ENCODE measurements at regions not wholly inside any gene's neighbourhood (a gene's known extent, or its start where the extent isn't known, plus 50 kb on each side); places are given as distances from the start of the nearest gene placed in this dataset.

DNA sequence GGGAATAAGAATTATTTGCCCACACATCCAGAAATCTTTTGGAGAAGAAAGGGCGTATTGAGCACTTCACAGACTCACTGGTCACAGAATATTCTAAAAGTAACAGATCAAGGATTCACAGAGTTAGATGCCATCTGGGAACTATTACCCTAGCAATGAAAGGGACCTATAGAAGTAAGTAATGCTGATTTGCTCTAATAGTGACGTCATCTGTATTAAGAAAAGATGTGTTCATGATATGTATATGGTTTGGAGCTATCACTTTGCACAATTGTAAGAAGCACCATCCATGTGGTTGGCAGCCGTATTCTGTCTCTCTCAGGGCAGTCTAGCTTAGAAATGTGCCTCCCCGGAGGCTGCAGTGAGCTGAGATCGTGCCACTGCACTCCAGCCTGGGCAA is 52.8 kb upstream of the SV2C start:
- ATAC-seq: no peak
- intact Hi-C loops (cut with micrococcal nuclease): no loop called here

DNA sequence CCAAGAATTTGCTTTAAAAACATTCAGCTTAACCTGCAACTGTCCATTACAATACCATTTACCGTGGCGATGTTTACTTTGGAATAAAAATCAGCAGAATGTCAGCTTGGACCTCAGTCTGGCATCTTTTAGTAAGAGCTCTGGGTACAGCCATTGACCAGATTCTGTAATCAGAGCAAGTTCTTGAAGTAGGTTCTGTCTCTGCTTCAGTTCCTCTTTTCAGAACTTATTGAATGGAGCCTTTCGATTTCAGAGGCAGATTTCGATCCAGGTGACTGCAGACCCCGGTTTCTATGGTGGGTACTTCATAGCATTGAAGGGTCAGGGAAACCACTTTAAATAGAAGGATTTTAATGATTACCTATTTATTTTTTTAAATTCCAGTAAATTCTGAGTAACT is 53.4 kb upstream of the SV2C start:
- no peak for ATAC-seq
- intact Hi-C loops (cut with micrococcal nuclease): no loop called here
- no peak for DNase-seq

More for the DNA sequence above, 52.8 kb upstream of the SV2C start:
- DNase-seq: no peak

DNA sequence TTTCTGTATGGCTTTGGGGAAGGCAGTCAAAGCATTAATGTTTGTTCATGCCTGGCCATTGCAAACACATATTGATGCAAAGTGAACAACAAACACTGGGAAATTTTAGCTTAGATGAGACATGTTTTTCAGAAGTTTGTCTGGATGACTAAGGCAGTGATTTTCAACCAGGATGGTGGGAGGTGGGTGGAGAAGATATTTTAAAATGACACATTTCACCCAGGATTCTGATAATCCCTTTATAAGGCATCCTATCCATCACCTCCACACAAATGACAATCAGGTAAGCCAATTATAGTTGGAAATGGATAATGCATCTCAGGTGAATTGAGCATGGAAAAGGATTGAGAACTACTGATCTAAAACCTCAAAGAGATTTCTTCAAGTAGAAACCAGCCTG is 57.4 kb upstream of the SV2C start:
- ATAC-seq: no peak
- no peak for DNase-seq
- intact Hi-C loops (cut with micrococcal nuclease): no loop called here

DNA sequence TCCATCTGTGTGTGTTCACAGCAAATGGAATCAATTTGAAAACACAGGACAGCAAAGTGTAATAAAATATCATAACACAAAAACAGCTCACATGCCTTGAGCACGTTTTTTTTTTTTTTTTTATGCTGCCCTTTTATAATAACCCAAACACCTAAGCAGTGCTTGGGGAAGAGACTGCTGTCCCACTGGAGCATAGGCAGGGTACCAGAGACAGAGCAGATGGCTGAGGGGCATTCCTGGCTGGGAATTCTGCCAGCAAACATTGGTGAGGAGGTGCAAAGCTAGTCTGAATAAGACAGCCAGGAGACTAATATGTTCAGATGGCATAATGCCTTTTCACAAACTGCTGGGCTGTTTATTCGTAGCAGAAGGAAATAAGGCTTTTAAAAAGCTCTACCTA is 58.1 kb upstream of the SV2C start:
- intact Hi-C loops (cut with micrococcal nuclease): no loop called here
- DNase-seq (no peak), ATAC-seq (no peak)

DNA sequence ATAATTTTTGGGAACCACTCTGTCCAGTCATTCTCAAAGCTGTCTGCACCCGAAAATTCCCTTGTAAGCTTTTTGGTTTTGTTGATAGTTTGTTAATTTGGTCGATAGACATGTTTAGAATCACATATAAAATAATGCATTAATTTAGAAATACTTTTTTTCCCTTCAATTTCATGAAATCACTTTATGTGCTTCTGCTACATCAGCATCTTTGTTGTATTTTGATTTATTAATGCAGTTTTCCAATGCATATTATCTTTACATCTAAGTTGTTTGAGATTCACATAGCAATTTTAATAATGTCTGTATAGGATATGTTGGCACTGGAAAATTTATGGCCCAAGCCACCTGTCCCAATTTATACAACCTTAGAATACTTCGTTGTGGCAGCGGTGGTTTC is 60.6 kb upstream of the SV2C start:
- ATAC-seq (no peak), DNase-seq (no peak)
- intact Hi-C loops (cut with micrococcal nuclease): no loop called here

DNA sequence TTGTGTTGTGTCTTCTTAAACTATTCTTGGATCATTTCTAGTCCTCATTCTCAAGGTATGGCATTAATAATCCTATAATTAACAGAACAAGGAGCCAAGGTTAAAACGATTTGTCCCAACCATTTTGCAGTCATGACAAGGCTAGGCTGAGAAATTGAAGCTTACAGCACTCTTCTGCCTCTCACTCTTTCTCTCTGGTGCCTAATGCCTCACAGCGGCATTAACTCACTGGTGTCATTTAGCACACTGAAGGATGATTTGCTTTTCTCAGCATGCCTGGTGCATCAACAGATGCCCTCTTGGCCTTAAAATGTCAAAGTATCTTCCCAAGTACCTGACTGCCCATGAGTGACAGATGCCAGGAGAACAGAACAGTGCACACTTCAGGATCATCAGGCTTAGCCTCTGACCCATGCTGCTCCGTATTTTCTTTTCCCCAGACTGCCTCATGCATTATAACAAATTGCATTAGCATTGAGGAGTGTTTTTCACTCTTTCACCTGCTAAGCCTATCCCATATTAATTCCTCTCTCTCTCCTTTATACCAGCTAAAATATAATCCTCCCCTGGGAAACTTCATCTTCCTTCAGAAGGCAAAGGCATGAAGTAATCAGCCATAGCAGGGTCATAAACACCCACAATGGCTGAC is 61.1 kb upstream of the SV2C start:
- no peak for DNase-seq
- ATAC-seq: no peak
- intact Hi-C loops (cut with micrococcal nuclease): no loop called here

DNA sequence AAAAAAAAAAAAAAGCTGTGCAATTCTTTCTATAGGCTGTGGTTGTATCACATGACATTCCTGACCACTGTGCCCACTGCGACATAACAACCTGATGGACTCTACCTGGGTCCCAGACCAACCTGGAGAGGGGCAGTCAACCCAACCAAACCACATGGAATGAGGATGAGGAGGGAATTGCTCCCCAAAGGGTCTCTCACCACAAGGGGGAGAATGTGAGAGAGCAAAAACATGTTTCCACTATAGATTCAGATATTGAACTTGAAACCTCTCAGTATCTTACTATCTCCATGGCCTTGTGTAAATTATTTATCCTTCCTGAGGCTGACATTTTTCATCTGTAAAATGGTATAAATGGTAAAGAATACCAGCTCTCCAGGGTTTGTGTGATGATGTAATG is 66.9 kb upstream of the SV2C start:
- ATAC-seq (no peak), DNase-seq (no peak)
- intact Hi-C loops (cut with micrococcal nuclease): no loop called here

DNA sequence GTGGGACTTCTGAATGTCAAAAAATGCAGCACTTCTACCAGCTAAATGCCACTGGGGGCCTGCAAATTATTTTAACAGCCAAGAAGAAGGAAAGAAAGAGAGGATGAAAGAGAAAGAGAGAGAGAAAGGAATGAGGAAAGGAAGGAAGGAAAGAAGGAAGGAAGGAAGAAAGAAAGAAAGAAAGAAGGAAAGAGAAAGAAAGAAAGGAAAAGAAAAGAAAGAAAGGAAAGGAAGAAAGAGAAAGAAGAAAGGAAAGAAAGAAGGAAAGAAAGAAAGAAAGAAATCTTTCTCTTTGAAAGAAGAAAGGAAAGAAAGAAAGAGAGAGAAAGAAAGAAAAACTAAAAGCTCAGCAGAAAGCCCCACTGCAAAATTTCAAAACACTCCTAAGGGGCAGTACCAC is 69.2 kb upstream of the SV2C start:
- DNase-seq (no peak), ATAC-seq (no peak)
- intact Hi-C loops (cut with micrococcal nuclease): no loop called here

DNA sequence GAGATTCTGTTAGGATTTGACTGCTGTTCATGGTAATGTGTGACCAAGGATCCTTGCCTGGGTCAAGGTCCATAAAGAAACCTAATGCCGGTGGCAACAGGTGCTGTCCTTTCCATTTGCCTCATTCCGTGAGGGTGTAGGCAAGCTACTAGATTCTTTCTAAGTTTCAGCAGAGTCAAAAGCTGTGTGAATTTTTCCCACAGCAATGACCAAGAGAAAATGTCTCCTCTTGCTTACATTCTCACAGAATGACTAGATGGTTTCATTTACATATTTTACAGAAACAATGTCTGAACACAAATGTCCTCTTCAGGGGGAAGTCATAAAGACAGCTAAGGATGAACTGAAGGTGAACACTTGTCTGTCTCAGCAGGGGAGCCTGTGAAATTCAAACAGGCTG is 75.3 kb upstream of the SV2C start:
- no peak for DNase-seq
- ATAC-seq: no peak
- intact Hi-C loops (cut with micrococcal nuclease): no loop called here

DNA sequence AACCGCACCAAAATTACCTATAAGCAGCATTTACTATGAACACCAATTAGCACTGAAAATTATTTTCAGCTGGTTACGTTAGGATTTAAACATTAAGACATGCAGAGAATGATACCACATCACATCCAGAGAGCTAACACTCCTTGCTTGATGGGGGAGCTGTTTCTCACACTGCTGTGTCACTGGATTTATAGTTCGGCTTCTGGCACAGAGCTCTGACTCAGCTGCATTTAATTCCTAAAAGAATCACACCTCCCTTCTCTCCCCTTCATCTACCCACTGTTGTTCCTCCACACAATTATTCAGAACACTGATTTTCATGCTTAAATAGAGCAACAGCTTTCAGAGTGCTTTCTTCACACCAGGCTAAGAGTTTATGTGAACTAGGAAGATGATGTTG is 82.6 kb upstream of the SV2C start:
- ATAC-seq: no peak
- intact Hi-C loops (cut with micrococcal nuclease): no loop called here

DNA sequence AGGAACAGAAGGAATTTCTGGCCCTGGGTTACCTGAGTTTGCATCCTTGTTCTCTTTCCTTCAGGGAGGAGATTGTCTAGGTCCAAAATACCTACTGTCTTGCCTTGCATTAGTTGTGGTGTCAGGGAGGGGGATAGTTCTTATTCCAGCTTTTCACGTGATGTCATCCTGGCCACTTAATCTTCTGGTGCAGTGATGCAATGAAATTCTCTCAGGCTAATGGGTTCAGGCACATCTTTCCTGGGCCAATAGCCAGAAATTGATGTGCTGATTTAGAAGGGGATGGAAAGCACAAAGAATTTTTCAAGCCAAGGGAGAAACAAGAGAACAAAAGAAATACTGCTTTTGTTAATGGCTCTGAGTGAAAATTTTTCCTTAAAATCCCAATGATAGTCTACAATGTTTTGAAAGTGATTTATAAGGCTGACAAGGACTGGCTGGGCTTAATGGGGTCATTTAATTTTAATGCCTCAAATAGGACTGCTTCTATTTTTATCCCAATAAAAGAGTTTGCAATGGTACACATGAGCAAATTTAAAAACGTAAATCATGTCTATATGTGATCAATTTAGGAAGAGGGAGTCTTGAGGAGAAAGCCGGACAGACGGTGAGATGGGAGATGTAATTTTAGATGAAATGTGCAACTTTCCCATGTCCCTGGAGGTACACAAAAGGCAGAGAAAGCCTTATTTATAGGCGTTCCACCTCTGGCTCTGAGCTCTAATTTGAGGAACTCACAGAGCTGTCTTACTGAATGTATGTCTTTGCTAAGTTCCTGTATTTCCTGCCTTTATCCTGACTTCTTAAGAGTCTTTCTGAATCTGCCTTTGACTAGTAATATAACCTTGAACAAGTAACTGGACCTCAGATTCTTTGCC is 89.3 kb upstream of the SV2C start:
- intact Hi-C loops (cut with micrococcal nuclease): no loop called here
- DNase-seq (no peak), ATAC-seq (no peak)

More for the DNA sequence above, 82.6 kb upstream of the SV2C start:
- no peak for DNase-seq

DNA sequence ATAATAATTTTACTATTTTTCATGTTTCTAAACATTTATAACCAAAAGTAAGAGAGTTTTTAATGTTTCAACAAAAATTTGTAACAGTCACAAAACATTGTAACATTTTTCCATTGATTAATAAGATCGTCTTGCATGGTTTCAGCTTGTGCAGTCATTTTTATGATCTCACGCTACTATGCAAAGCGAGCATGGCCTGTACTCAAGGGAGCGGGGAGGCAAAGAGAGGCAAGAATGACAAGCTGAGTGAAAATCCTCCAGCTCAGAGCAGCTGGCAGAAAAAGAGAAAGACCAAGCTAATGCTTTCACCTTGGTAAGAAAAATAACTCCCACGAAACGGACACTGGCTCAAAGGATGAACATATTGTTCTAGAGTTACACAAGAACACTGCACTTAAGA is 90.0 kb upstream of the SV2C start:
- ATAC-seq (no peak), DNase-seq (no peak)
- intact Hi-C loops (cut with micrococcal nuclease): no loop called here

DNA sequence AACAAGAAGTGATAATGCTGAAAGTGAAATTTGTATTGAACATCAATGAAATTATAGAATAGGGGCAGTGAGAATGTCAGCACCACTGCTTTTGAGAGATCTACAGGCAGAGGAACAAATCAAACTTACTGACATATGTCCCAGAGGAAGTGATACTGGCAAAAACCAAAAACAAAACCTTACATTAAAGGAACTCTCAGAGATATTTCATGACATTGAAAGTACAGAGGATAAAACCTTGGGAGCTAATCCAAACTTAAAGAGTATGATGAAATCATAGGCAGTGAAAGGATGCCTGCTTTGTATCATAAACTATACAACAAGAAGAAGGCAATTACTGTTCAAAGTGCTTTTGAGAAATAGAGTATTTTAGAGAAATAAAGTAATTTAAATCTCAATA is 90.4 kb upstream of the SV2C start:
- intact Hi-C loops (cut with micrococcal nuclease): no loop called here
- no peak for DNase-seq
- no peak for ATAC-seq

DNA sequence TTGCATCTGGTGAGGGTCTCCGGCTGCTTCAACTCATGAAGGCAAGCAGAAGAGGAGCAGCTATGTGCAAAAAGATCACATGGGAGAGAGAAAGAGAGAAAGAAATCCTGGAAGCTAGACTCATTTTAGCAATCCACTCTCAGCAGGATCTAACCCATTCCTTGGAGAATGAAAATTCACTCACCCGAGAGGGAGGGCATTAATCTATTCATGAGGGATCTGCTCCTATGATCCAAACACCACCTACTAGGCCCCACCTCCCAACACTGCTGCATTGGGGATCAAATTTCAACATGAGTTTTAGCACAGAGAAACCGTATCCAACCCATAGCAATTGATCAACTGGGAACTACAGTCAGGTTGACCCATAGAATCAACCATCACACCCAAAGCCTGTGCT is 98.1 kb upstream of the SV2C start:
- intact Hi-C loops (cut with micrococcal nuclease): no loop called here
- ATAC-seq (no peak), DNase-seq (no peak)

DNA sequence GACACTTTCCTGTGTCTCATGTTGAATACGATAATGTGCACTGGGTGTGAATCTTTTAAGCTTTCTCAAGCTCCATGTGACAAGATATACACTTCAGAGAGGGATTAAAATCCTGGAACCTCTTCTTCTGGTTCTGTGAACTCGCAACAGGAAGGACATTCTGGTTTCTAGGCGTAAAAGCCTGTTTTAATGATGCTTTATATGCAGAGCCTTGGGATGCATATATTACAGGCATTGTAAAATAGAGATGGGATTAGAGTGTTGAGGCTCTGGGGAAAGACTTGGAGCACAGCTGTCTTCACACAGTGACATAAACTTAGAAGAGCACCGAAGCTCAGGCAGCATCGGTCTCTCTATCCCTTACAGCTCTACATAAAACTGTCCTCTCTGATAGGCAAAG is 107.7 kb upstream of the SV2C start:
- DNase-seq (no peak), ATAC-seq (no peak)
- intact Hi-C loops (cut with micrococcal nuclease): no loop called here

DNA sequence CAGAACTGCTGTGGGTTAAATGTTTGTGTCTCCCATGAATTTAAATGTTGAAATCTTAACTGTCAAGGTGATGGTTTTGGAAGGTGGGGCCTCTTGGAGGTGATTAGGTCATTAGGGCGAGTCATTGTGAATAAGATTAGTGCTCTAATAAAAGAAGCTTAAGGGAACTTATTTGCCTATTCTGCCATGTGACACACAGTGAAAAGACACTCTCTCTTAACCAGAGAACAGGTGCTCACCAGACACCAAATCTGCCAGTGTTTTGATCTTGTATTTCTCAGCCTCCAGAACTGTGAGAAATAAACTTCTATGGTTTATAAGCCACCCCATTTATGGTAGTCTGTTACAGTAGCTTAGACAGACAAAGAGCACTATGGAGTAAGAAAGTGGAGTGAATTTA is 117.9 kb upstream of the SV2C start:
- intact Hi-C loops (cut with micrococcal nuclease): no loop called here
- ATAC-seq (no peak), DNase-seq (no peak)

DNA sequence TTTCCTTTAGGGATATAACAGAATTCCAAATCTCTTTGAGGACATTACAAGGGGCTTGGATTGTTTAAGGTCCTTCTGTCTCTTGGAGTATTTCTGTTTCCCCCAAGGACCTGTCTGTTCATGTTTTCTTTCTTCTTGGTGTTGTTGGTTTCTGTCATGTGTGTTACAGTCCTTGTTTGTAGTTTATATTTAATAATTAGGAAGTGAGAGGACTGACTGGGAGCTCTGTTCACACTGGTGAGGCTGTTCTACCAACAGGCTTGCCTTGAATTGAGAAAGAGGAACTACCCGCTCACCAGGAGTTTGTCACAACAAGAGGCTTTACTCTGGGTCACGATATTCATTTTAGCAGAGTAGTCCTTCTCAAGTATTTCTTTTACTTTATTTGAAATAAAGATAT is 119.2 kb upstream of the SV2C start:
- DNase-seq: no peak
- ATAC-seq: no peak
- intact Hi-C loops (cut with micrococcal nuclease): no loop called here

DNA sequence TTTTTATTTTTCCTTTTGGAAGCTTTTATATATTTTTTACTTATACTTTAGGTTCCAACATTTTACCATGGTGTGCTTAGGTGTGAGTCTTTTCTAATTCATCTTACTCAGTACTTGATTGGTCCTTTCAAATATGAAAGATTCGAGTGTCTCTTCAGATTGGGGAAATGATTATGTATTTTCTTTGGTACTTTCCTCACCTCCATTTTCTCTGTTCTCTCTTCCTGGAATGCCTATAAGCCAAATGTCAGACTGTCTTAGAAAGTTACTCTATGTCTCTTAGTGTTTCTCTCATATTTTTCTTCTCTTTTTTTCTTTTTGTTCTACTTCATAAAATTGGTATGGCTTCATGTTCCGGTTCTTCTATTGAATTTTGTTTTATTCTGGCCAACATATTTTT is 119.6 kb upstream of the SV2C start:
- no peak for ATAC-seq
- intact Hi-C loops (cut with micrococcal nuclease): no loop called here
- DNase-seq: no peak

DNA sequence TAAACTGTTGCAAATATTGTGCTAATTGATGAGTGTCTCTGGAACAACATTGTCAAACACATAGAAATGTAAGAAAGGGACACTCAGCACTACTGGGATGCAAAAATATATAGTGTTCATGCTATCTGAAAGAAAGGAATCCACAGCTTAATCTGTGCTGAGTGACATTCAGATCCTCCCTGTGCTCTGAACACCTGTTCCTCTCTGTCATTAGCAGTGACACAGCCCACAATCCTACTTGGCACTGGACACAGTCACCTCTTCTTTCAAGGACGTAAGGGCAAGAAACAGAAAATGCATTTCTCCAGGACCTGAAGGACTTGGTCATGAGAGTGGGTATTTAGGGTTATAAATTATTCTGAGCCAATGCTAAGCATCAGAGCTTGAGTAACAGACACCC is 121.4 kb upstream of the SV2C start:
- intact Hi-C loops (cut with micrococcal nuclease): no loop called here
- no peak for DNase-seq
- ATAC-seq: no peak

DNA sequence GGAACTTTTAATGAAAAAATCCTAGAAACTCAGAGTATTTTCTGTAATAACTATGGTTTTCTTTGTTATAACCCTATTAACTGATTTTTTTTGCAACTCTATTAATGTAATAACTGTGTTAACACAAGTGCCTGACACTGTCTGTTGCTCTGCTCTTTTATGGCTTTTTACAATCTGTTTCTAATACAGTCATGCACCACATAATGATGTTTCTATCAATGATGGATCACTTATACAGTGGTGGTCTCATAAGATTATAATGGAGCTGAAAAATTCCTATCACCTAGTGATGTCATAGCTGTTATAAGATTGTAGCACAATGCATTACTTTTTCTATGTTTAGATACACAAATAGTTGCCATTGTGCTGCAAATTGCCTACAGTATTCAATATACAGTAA is 123.1 kb upstream of the SV2C start:
- ATAC-seq (no peak), DNase-seq (no peak)
- intact Hi-C loops (cut with micrococcal nuclease): no loop called here

DNA sequence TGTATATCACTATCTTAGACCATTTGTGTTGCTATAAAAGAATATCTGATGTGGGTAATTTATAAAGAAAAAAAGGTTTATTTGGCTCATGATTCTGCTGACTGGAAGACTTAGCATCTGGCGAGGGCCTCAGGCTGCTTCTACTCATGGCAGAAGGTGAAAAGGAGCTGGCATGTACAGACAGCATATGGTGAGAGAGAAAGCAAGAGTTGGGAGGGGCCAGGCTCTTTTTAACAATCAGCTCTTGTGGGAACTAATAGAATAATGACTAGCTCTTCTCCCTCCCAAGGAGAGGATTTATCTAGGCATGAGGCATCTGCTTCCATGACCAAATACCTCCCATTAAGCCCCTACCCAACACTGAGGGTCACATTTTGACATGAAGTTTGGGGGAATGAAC is 130.2 kb upstream of the SV2C start:
- intact Hi-C loops (cut with micrococcal nuclease): no loop called here

More for the DNA sequence above, 130.2 kb upstream of the SV2C start:
- ATAC-seq (no peak), DNase-seq (no peak)
